BE2C (cell line): ENCODE measurements at regions not wholly inside any gene's neighbourhood (a gene's known extent, or its start where the extent isn't known, plus 50 kb on each side); places are given as distances from the start of the nearest gene placed in this dataset.
A peak's percentile ranks its signal among the peaks of the same experiment; 100 is the strongest.
"Not testable (repeated sequence)": the region's sequence is repeated elsewhere in the genome, so short reads cannot be mapped to it uniquely, and the experiment has no call there.

Experiments used
- DNase-seq: peaks from one replicate; pipeline ENCODE4 v3.0.0-alpha.2; 2020
- H3K27me3 ChIP-seq: fragments of 250-450 bp; sonication (Bioruptor Pico); 2 replicates; pipeline ENCODE4 v1.5.1; 2020; ENCODE audit warnings: mild to moderate bottlenecking
- H3K36me3 ChIP-seq: fragments of 250-450 bp; sonication (Bioruptor Pico); 2 replicates; pipeline ENCODE4 v1.5.1; 2020; ENCODE audit warnings: mild to moderate bottlenecking
- H3K4me1 ChIP-seq: fragments of 250-450 bp; sonication (Bioruptor Pico); 2 replicates; pipeline ENCODE4 v1.5.1; 2020
- H3K4me3 ChIP-seq: 2 replicates; pipeline ENCODE4 v1.5.1; 2011; ENCODE audit warnings: low read depth, low read length
- H3K9me3 ChIP-seq: fragments of 250-450 bp; sonication (Bioruptor Pico); 2 replicates; pipeline ENCODE4 v1.5.1; 2020
- TF ChIP-seq, protein P1 (sequence below): IDR thresholded peaks from 2 replicates; pipeline ENCODE4 v1.5.1; 2012; ENCODE audit warnings: mild to moderate bottlenecking, low read depth, low read length

DNA sequence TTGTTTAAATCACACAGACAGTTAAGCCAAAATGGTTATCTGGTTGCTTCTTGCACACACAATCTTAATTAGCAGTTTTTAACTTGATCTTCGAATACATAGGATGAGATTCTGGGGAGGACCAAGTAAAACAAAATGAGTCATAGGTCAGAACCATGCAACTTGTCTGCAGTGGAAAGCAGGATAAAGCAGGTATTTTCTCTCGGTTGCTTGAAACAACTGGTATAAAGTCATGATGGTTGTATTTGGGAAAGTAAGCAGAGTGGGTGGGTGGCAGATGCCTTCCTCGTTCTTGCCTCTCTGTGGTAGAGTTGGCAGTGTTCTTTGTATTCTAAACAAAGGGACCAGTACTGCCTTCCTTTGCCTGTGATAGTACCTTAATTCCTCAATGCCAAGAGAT lies 167.0 kb downstream of the COG6 start:
- no peaks in the 10 kb centered on the region; the same call in none of the 2 replicates for H3K27me3 ChIP-seq
- H3K4me3 ChIP-seq: no peak overlapping the region
- TF ChIP-seq, protein P1, sequence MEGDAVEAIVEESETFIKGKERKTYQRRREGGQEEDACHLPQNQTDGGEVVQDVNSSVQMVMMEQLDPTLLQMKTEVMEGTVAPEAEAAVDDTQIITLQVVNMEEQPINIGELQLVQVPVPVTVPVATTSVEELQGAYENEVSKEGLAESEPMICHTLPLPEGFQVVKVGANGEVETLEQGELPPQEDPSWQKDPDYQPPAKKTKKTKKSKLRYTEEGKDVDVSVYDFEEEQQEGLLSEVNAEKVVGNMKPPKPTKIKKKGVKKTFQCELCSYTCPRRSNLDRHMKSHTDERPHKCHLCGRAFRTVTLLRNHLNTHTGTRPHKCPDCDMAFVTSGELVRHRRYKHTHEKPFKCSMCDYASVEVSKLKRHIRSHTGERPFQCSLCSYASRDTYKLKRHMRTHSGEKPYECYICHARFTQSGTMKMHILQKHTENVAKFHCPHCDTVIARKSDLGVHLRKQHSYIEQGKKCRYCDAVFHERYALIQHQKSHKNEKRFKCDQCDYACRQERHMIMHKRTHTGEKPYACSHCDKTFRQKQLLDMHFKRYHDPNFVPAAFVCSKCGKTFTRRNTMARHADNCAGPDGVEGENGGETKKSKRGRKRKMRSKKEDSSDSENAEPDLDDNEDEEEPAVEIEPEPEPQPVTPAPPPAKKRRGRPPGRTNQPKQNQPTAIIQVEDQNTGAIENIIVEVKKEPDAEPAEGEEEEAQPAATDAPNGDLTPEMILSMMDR: no peak
- no peak for DNase-seq
- no peaks in the 10 kb centered on the region for H3K4me1 ChIP-seq
- H3K36me3 ChIP-seq: no peaks in the 10 kb centered on the region
- H3K9me3 ChIP-seq: no peaks in the 10 kb centered on the region

DNA sequence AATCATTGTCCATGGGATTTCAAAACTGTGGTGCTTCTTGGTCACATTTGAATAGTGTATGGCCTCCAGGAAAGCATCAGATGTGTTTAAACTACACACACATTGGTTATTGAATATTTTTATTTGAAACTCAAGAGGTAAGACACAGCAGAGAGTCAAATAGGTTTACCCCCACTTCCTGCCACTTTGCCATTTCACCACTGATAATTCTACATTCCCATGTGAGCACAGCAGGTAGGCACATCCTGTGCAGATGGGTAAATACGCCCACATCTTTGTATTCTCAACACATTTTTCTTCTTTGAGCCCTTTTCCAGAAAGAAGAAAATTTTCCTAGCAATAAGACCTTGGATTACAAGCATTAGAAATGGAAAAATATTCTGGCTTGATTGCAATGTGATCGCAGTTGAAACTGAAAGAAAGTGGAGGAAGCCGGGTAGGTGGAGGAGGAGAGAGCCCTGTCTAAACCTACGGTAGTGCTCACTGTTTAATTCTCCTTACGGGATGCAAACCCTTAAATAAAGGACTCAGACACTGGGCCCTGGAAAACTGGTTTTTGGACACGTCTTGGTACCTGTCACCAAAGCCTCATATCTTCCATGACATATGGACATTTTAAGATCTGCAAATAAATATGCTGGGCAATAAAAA lies 167.7 kb downstream of the COG6 start:
- TF ChIP-seq, protein P1: no peak
- Histone ChIP-seq H3K36me3 (no peaks in the 10 kb centered on the region), H3K27me3 (no peaks in the 10 kb centered on the region; the same call in none of the 2 replicates), H3K4me1 (no peaks in the 10 kb centered on the region), H3K4me3 (no peak overlapping the region), H3K9me3 (no peaks in the 10 kb centered on the region)
- DNase-seq: no peak

- no peaks in the 10 kb centered on the region for H3K9me3 ChIP-seq
- no peak for DNase-seq
Measured at GRCh38 chr13:39825886-39826285, 170.4 kb downstream of the COG6 start.

GRCh38 chr13:39835253-39835652 lies 179.8 kb downstream of the COG6 start:
- H3K36me3 ChIP-seq: no peaks in the 10 kb centered on the region
- no peaks in the 10 kb centered on the region for H3K9me3 ChIP-seq
- TF ChIP-seq, protein P1: no peak
- H3K4me1 ChIP-seq: no peaks in the 10 kb centered on the region
- DNase-seq: no peak
- H3K4me3 ChIP-seq: no peak overlapping the region
- H3K27me3 ChIP-seq: no peaks in the 10 kb centered on the region

More at GRCh38 chr13:39825886-39826285, 170.4 kb downstream of the COG6 start:
- Histone ChIP-seq H3K36me3 (no peaks in the 10 kb centered on the region), H3K4me1 (no peaks in the 10 kb centered on the region), H3K27me3 (no peaks in the 10 kb centered on the region; the same call in none of the 2 replicates), H3K4me3 (peak overlapping the region; percentile 5; the same call in 1 of the 2 replicates)
- TF ChIP-seq, protein P1: no peak

GRCh38 chr13:39836038-39836437 lies 180.6 kb downstream of the COG6 start:
- Histone ChIP-seq H3K9me3 (no peaks in the 10 kb centered on the region), H3K27me3 (no peaks in the 10 kb centered on the region), H3K4me3 (no peak overlapping the region), H3K4me1 (no peaks in the 10 kb centered on the region), H3K36me3 (no peaks in the 10 kb centered on the region)
- TF ChIP-seq, protein P1: no peak
- DNase-seq: no peak

DNA sequence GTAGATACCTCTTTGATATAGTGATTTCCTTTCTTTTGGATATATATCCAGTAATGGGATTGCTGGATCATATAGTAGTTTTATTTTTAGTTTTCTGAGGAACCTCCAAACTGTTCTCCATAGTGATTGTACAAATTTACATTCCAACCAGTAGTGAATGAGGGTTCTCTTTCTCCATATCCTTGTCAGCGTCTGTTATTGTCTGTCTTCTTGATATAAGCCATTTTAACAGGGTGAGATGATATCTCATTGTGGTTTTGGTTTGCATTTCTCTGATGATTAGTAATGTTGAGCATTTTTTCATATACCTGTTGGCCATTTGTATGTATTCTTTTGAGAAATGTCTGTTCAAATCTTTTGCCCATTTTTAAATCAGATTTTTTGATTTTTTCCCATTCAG lies 182.4 kb downstream of the COG6 start:
- H3K9me3 ChIP-seq, H3K36me3 ChIP-seq, H3K4me3 ChIP-seq: not testable (repeated sequence)

More for the DNA sequence above, 182.4 kb downstream of the COG6 start:
- not testable (repeated sequence) for DNase-seq, H3K27me3 ChIP-seq, H3K4me1 ChIP-seq
